UCSD-AML1 (cell line): ENCODE measurements at regions not wholly inside any gene's neighbourhood (a gene's known extent, or its start where the extent isn't known, plus 50 kb on each side); places are given as distances from the start of the nearest gene placed in this dataset.

ENCODE experiments used
- DNase-seq: peaks from one replicate; lab custom pipeline; 2025; ENCODE audit not compliant: unreplicated experiment; lab: John Stamatoyannopoulos, UW

GRCh38 chr17:68665373-68665772 lies 64.2 kb upstream of the FAM20A start:
- no peak for DNase-seq

GRCh38 chr17:68662479-68662878 lies 61.3 kb upstream of the FAM20A start:
- no peak for DNase-seq

- DNase-seq: no peak
Observed at GRCh38 chr17:68662037-68662432, 60.9 kb upstream of the FAM20A start.

GRCh38 chr17:68661265-68662036 lies 60.3 kb upstream of the FAM20A start:
- no peak for DNase-seq

- DNase-seq: no peak
Observed at GRCh38 chr17:68660302-68660701, 59.1 kb upstream of the FAM20A start.

- no peak for DNase-seq
Observed at GRCh38 chr17:68658999-68659780, 58.0 kb upstream of the FAM20A start.

GRCh38 chr17:68657576-68657975 lies 56.4 kb upstream of the FAM20A start:
- no peak for DNase-seq

GRCh38 chr17:68657166-68657565 lies 56.0 kb upstream of the FAM20A start:
- DNase-seq: no peak

- DNase-seq: no peak
Observed at GRCh38 chr17:68656666-68657065, 55.5 kb upstream of the FAM20A start.
